IPS-NIHi7 (cell line): ENCODE measurements at regions not wholly inside any gene's neighbourhood (a gene's known extent, or its start where the extent isn't known, plus 50 kb on each side); places are given as distances from the start of the nearest gene placed in this dataset.

Experiments
- DNase-seq: peaks from one replicate; pipeline ENCODE4 v3.0.0; 2012; ENCODE audit warnings: mixed read lengths; ENCODE audit errors: extremely low spot score

- DNase-seq = no peak
Observed at GRCh38 chr2:238635647-238636051, 208.9 kb downstream of the ASB1 start.

DNA sequence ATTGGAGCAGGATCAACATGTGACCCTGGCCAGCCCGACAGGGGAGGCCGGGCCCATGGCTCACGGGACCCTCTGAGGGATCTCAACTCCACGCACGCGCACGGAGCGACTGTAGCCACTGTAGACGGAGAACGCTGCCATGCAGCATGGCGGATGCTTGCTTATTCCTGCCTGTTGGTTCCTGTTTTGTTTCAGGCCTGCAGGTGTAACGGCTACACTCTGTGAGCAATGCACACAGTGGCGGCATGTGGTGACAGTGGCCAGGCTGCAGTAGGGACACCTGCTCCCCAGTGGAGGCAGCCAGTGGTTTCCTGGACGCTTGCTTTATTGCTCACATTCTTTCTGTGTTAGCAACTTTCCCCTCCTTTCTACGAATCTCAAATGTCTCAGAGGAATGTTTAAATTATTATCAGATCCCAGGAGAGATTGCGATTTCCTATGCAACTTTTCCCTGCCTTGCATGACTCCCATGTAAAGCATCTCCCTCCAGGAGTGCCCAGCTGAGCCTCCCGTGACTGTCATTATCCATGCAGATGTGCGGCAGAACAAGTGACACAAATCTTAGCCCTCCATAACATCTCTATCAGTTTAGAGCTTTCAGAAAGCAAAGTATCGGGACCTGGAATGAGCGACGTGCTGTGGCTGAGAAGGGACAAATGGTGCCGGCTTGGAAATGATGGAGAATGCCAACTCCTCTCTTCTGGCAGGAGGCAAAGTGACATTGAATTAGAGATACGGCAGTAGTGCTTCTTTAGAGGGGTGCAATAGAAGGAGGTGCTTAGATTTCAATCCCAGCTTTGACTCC is 209.7 kb downstream of the ASB1 start:
- DNase-seq = no peak

GRCh38 chr2:238638100-238638981 is 209.5 kb upstream of the TWIST2 start:
- no peak for DNase-seq

GRCh38 chr2:238638982-238639628 is 208.8 kb upstream of the TWIST2 start:
- DNase-seq = no peak

DNA sequence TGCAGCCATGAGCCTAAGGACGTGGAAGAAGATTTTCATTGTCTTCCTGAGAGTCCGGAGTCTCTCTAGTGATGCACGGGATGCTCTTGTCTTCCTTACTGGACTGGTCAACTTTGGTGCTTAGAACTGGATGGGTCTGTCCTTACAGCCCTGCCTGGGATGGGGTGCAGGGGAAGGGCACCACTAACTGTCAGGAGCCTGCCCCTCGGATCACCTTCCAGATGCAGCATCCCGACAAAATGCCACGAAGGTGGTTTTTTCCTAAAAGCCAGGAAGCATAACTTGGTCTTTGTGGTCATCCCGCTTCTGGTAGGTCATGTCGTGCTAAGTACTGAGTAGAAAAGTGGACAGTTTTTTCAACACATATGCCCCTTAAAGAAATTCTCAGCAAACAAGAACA is 207.4 kb upstream of the TWIST2 start:
- DNase-seq = no peak

- no peak for DNase-seq
Observed at GRCh38 chr2:238642973-238643372, 204.9 kb upstream of the TWIST2 start.

- DNase-seq = no peak
Observed at GRCh38 chr2:238643400-238643907, 204.4 kb upstream of the TWIST2 start.

DNA sequence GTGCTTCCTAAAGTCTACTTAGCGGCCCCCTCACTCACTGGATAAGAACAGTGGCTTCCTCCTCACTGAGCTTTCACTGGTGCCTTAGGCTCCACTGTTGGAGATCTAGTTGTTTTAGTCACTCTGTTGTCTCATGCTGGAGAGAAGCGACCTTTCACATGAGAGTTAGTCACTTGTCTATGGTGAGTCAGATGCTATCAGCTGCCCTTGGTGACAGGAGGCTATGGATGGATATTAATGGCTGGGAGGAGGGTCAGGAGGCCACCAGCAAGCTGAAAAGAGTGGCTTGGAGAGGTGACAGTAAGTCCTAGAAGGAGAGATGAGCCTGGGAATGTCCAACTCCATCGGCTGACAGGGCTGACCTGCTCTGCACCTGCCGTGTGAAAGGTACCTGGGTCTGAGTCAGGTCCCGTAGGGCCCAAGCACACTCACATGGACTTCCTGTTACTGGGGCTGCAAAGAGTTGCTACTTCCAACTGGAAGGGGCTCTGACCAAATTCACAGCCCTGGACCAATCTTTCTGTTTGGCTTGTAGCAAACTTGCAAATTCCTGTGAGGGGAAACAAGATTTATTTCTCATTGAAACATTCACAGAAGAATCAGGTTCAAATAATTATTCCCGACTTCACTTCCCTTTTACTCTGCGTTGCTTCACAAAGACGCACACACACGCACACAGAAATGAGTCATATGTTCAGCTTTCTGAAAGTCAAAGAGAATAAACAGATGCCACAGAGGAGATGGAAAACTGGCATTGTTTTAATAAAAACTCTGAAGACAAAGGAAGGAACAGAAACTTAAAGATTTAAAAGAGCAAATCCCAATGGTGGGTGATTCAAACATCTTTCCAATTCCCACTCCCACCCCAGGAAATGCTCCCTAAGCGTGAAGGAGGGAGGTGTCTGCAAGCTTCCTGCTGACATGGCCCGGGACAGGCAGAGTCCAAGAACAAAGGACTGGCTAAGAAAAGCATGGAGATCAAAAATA is 203.5 kb upstream of the TWIST2 start:
- DNase-seq = no peak

GRCh38 chr2:238645095-238645494 is 202.8 kb upstream of the TWIST2 start:
- DNase-seq = no peak

DNA sequence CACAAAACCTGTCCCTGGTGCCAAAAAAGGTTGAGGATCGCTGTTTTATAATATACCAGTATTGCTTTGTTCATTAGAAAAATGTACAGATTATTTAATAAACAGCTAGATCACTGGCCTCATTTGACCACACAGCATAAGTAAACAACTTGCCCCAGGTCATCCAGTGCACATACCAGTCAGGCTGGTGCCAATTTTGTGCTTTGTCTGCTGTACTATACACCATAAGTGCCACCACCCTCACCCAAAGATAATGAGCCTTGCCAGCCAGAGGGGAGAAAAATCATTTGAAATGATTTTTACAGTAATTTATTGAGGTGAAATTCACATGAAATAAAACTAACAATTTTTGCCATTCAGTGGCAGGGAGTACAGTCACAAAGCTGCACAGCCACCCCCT is 202.2 kb upstream of the TWIST2 start:
- no peak for DNase-seq

- no peak for DNase-seq
Observed at GRCh38 chr2:238646281-238646680, 201.6 kb upstream of the TWIST2 start.

- DNase-seq = no peak
Observed at GRCh38 chr2:238646803-238647202, 201.1 kb upstream of the TWIST2 start.

DNA sequence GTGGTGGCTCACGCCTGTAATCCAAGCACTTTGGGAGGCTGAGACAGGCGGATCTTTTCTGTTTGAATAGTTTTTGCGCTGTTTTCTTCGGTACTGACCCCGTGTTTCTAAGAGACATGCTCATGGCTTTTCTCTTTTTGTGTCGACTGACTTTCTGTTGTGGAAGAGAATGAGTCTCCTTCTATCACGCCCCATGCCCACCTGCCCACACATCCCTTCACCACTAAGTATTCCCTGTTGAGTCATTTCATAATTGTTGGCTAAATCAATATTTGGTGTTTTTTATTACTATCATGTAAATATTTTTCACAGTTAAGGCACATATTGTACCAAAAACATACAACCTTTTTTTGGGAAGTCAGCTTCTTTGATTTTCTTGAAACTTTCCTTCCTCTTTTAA is 198.8 kb upstream of the TWIST2 start:
- no peak for DNase-seq

DNA sequence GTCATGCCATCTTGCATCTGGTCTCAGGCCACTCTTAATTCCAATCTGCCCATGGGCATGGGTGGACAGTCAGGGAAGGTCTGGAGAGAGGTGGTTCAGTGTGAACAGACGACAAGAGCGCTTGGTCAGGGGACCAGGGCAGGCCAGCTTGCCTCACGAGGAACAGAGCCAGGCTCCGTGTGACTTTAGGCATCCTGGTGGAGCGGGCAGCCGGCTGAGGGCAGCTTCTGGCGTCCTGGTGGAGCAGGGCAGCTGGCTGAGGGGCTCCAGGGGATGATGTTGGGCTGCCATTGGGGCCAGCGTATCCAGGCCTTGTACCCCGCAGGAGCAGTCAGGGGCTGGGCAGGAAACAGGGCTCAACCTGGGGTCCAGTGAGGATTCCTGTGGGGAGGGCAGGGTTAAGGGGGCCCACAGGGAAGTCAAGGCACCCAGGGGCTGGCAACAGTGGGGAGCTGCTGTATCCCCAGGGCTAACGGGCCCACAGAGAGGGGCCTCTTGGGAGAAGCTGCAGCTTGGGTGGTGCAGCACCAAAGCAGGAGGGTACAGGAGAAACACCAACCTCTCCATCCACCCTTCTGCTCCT is 197.9 kb upstream of the TWIST2 start:
- no peak for DNase-seq

DNA sequence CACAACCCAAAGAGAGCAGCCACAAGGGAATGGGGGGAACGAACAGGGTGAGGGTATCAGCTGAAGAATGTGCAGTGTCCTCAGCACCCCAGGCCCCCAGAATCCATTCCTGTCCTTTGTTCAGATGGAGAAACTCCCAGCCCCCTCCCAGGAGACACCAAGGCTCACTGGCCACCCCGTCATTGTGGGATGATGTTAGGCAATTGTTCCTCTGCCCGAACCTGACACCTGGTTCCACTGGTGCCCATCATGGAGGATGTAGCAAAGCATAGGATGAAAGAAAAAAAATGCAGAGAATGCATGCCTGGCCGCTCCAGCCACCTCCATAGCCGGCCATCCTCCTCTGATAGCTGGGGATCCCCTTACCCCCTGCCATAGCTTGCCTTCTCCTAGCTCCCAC is 197.3 kb upstream of the TWIST2 start:
- DNase-seq = no peak

- DNase-seq = no peak
Observed at GRCh38 chr2:238651306-238652052, 196.4 kb upstream of the TWIST2 start.

GRCh38 chr2:238652053-238652770 is 195.7 kb upstream of the TWIST2 start:
- DNase-seq = no peak

DNA sequence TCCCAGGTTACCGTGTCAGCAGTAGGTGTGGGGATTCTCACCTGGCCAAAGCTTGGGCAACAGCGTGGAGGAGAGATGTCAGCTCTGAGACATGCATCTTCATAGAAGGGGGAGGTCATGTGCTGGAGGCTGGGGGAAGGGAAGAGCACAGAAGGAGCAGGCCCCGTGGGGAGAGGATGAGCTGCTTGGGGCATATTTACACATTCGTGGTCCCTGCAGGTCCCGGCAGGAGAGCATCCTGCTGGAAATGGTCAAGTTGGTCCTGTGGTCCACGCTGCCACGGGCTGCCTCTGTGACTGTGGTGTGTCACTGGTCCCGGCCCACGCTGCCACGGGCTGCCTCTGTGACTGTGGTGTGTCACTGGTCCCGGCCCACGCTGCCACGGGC is 195.1 kb upstream of the TWIST2 start:
- DNase-seq = no peak

- no peak for DNase-seq
Observed at GRCh38 chr2:238653431-238654109, 194.3 kb upstream of the TWIST2 start.
